B cell (primary cell): ENCODE measurements at regions not wholly inside any gene's neighbourhood (a gene's known extent, or its start where the extent isn't known, plus 50 kb on each side); places are given as distances from the start of the nearest gene placed in this dataset.
A peak's percentile ranks its signal among the peaks of the same experiment; 100 is the strongest.

Experiments used
- ATAC-seq: fragments of 200-7000 bp; cut with Tn5 transposase; one replicate; pipeline ENCODE4 v1.10.0; 2021; ENCODE audit warnings: low read depth, mild to moderate bottlenecking, moderate number of reproducible peaks, moderate library complexity
- CTCF ChIA-PET: fragments of 350-600 bp; sonication (Branson Sonifier 250); formaldehyde crosslinking; loops from one replicate; lab custom pipeline; 2021; ENCODE audit warnings: antibody characterized with exemption, inconsistent platforms; lab: Charles Lee
- POLR2A ChIA-PET: fragments of 350-600 bp; sonication (Branson Sonifier 250); formaldehyde crosslinking; loops from one replicate; lab custom pipeline; 2021; ENCODE audit warnings: antibody characterized with exemption; lab: Charles Lee
- DNase-seq: peaks from one replicate; pipeline ENCODE4 v3.0.0; 2013
- H2AFZ ChIP-seq: 2 replicates; pipeline ENCODE4 v1.6.1; 2012; ENCODE audit warnings: mild to moderate bottlenecking, low read depth, low read length; ENCODE audit not compliant: insufficient read depth, poor library complexity, severe bottlenecking
- H3K27ac ChIP-seq, 2 donors: 1 replicate in 1 of 2; 2 replicates in 1 of 2; pipeline ENCODE4 v1.5.1; 2012 to 2013; ENCODE audit warnings: low read length in 2 of 2, mild to moderate bottlenecking in 2 of 2, moderate library complexity in 1 of 2
- H3K27me3 ChIP-seq, 4 experiments: fragments of 200-600 bp in 1 of 4; sonication (generic) in 1 of 4; replicated peaks in 1 of 4; 1 replicate in 2 of 4; 2 replicates in 2 of 4; pipeline versions ENCODE4 v1.6.1 to v1.7.0; 2013 to 2016; ENCODE audit warnings: low read length in 3 of 4, mild to moderate bottlenecking in 2 of 4, mixed read lengths in 1 of 4, moderate library complexity in 1 of 4; ENCODE audit not compliant: insufficient read depth in 4 of 4, control insufficient read depth in 3 of 4; ENCODE audit errors: control extremely low read depth in 1 of 4
- H3K36me3 ChIP-seq, 2 experiments: replicated peaks in 1 of 2; 1 replicate in 1 of 2; 2 replicates in 1 of 2; pipeline versions ENCODE4 v1.6.1 to v1.7.1; 2013; ENCODE audit warnings: low read length in 1 of 2; ENCODE audit not compliant: insufficient read depth in 2 of 2, control insufficient read depth in 1 of 2; ENCODE audit errors: control extremely low read depth in 1 of 2, extremely low read depth in 1 of 2
- H3K4me1 ChIP-seq, 2 donors: fragments of 200-600 bp in 1 of 2; sonication (generic) in 1 of 2; 1 replicate in 1 of 2; 2 replicates in 1 of 2; pipeline versions ENCODE4 v1.5.1 to v1.6.1; 2013 to 2017; ENCODE audit warnings: low read length in 2 of 2; ENCODE audit not compliant: control insufficient read depth in 2 of 2, insufficient read depth in 2 of 2
- H3K4me2 ChIP-seq: replicated peaks from 2 replicates; pipeline ENCODE3; 2012; ENCODE audit warnings: mild to moderate bottlenecking, low read depth, low read length; ENCODE audit not compliant: poor library complexity, severe bottlenecking
- H3K4me3 ChIP-seq, 5 experiments: fragments of 200-600 bp in 1 of 5; sonication (generic) in 1 of 5; 1 replicate in 3 of 5; 2 replicates in 2 of 5; pipeline versions ENCODE4 v1.5.1 to v1.7.0; 2011 to 2016; ENCODE audit warnings: low read length in 4 of 5, mild to moderate bottlenecking in 4 of 5, low read depth in 2 of 5, control low read depth in 1 of 5, moderate library complexity in 1 of 5; ENCODE audit not compliant: insufficient read depth in 1 of 5; ENCODE audit errors: control extremely low read depth in 1 of 5, extremely low read depth in 1 of 5
- H3K79me2 ChIP-seq: fragments of 200-600 bp; sonication (generic); one replicate; pipeline ENCODE4 v1.6.0; 2016; ENCODE audit warnings: low read length; ENCODE audit not compliant: control insufficient read depth, insufficient read depth
- H3K9ac ChIP-seq: fragments of 200-600 bp; sonication (generic); 2 replicates; pipeline ENCODE4 v1.6.1; 2017; ENCODE audit warnings: mild to moderate bottlenecking, low read length, moderate library complexity
- H3K9me3 ChIP-seq, 3 donors: one replicate each; pipeline versions ENCODE4 v1.6.1 to v1.7.1; 2013; ENCODE audit warnings: low read length in 2 of 3; ENCODE audit not compliant: control insufficient read depth in 2 of 3, insufficient read depth in 1 of 3; ENCODE audit errors: control extremely low read depth in 1 of 3
- H4K20me1 ChIP-seq: 2 replicates; pipeline ENCODE4 v1.6.0; 2012; ENCODE audit warnings: mild to moderate bottlenecking, low read length; ENCODE audit not compliant: insufficient read depth, control insufficient read depth, poor library complexity, severe bottlenecking
- H3K27ac Mint-ChIP-seq: one replicate; pipeline ENCODE4 v1.8.0; 2021; ENCODE audit warnings: mixed read lengths
- H3K27me3 Mint-ChIP-seq: one replicate; pipeline ENCODE4 v1.8.0; 2021; ENCODE audit warnings: mixed read lengths
- H3K4me1 Mint-ChIP-seq: one replicate; pipeline ENCODE4 v1.8.0; 2021; ENCODE audit warnings: mixed read lengths
- H3K4me3 Mint-ChIP-seq: one replicate; pipeline ENCODE4 v1.8.0; 2021; ENCODE audit warnings: mixed read lengths
- H3K9me3 Mint-ChIP-seq: one replicate; pipeline ENCODE4 v1.8.0; 2022; ENCODE audit warnings: mixed read lengths; ENCODE audit not compliant: insufficient read depth
- CTCF ChIP-seq: fragments of 200-600 bp; IDR thresholded peaks from one replicate; pipeline ENCODE4 v1.8.0; 2022; ENCODE audit warnings: antibody characterized with exemption, mild to moderate bottlenecking
- EZH2 ChIP-seq: IDR thresholded peaks from 2 replicates; pipeline ENCODE4 v1.6.1; 2012; ENCODE audit warnings: borderline replicate concordance, low read depth, mild to moderate bottlenecking, moderate library complexity, low read length; ENCODE audit not compliant: insufficient read depth, poor library complexity, severe bottlenecking
- WGBS: methylation state at CpG from one replicate; pipeline ENCODE4 v1.1.5; 2013; ENCODE audit warnings: missing lambda C conversion rate; ENCODE audit not compliant: insufficient coverage; 5-methylcytosine and 5-hydroxymethylcytosine counted together
- intact Hi-C: fragments of 100-400 bp; cut with micrococcal nuclease; formaldehyde crosslinking; loops from one replicate; pipeline ENCODE4 v1.10.0; 2022

GRCh38 chr20:50338479-50339391, 148.1 kb downstream of the CEBPB start:
- TF ChIP-seq EZH2 (no peak), CTCF (no peak)
- H3K27ac Mint-ChIP-seq: peak overlapping the region; percentile 13
- CTCF ChIA-PET: interaction anchor here (0.8 to 1.4 kb wide), 2 partner anchors 10 kb away, joined by 3 to 4 read pairs; no protein-coding TSS in a partner anchor
- Histone ChIP-seq H3K79me2 (no peaks in the 10 kb centered on the region), H3K9me3 (no peaks in the 10 kb centered on the region), H4K20me1 (no peaks in the 10 kb centered on the region), H2AFZ (peak overlapping the region; percentile 64), H3K4me2 (peak overlapping the region; percentile 72), H3K27me3 (peaks cover 0 to 7% (median 0%) of the 10 kb centered on the region in 4 experiments), H3K4me3 (peak overlapping the region in 2 of 5 experiments; percentile 0 to 35), H3K36me3 (no peaks in the 10 kb centered on the region), H3K9ac (peak overlapping the region; percentile 38), H3K27ac (peak overlapping the region in 1 of 2 donors; percentile 31), H3K4me1 (peaks cover 19 to 22% of the 10 kb centered on the region in 2 donors)
- ATAC-seq (peak; percentile 39), DNase-seq (peak; percentile 37)
- POLR2A ChIA-PET: no interaction called here
- WGBS: 1% methylated on average over 7 of the region's 12 CpGs
- H3K27me3 Mint-ChIP-seq: peaks cover 12% of the 10 kb centered on the region
- intact Hi-C loops: no loop called here
- peak overlapping the region; percentile 66 for H3K4me3 Mint-ChIP-seq
- no peaks in the 10 kb centered on the region for H3K9me3 Mint-ChIP-seq
- peaks cover 33% of the 10 kb centered on the region for H3K4me1 Mint-ChIP-seq

GRCh38 chr20:50339466-50339901, 148.9 kb downstream of the CEBPB start:
- H3K4me3 Mint-ChIP-seq: no peak overlapping the region
- Histone ChIP-seq H3K4me1 (peaks cover 19 to 22% of the 10 kb centered on the region in 2 donors), H3K4me3 (no peak overlapping the region), H3K9me3 (no peaks in the 10 kb centered on the region), H3K27me3 (peaks cover 0 to 9% (median 0%) of the 10 kb centered on the region in 4 experiments), H3K79me2 (no peaks in the 10 kb centered on the region), H3K36me3 (no peaks in the 10 kb centered on the region), H2AFZ (no peak overlapping the region), H3K4me2 (peak overlapping the region; percentile 72), H3K9ac (no peak overlapping the region), H4K20me1 (no peaks in the 10 kb centered on the region), H3K27ac (no peak overlapping the region)
- intact Hi-C loops: no loop called here
- DNase-seq: no peak
- 60% methylated on average over 1 of the region's 3 CpGs for WGBS
- no peak for ATAC-seq
- H3K27me3 Mint-ChIP-seq: peaks cover 16% of the 10 kb centered on the region
- TF ChIP-seq EZH2 (no peak), CTCF (no peak)
- H3K9me3 Mint-ChIP-seq: no peaks in the 10 kb centered on the region
- CTCF ChIA-PET: interaction anchor here (1.4 kb wide), 1 partner anchor 9 kb away, joined by 4 read pairs; no protein-coding TSS in a partner anchor
- peaks cover 33% of the 10 kb centered on the region for H3K4me1 Mint-ChIP-seq
- POLR2A ChIA-PET: no interaction called here
- no peak overlapping the region for H3K27ac Mint-ChIP-seq
